Left renal pelvis (tissue), 4 donors: ENCODE measurements at regions not wholly inside any gene's neighbourhood (a gene's known extent, or its start where the extent isn't known, plus 50 kb on each side); places are given as distances from the start of the nearest gene placed in this dataset.
"Not testable (repeated sequence)": the region's sequence is repeated elsewhere in the genome, so short reads cannot be mapped to it uniquely, and the experiment has no call there.

Experiments
- DNase-seq, 4 donors: peaks; one replicate each; pipeline ENCODE4 v3.0.0-alpha.2; 2013; ENCODE audit warnings: low read depth in 4 of 4, low spot score in 3 of 4

DNA sequence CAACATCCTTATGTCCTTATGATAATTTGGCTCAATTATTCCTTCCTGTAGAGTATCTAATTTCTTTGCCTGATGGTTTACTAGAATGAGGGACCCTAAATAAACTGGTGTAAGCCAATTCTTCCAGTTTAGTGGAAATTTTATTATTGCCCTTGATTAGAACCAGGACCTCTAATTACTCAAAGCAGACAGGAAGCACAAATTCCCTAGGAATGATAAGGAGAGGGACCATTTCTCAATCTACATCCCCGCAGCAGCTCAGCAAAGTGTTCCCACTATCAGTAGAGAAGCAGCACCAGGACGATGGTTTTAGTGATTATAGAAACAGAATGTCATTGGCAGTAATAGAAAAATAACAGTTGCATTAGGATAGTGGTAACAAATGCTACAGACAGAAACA lies 97.1 kb downstream of the PLPPR4 start:
- no peak for DNase-seq

DNA sequence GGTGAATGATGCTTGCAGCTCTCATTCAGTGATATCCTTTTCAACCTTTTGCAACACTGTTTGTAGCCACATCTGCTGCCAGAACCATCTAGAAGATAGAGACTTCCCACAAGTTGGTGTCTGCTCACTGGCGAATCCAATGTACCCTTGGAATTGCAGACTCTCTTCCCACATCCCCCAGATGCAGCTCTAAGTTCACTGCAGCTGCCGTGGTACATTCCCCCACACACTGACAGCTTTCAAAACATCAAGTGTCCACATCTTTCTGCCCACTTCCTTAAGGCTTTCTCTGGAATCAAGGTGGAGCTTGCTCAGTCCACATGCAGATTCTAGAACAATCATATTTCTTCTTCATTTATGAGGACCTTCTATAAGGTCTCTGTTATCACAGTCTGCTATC lies 99.2 kb downstream of the PLPPR4 start:
- no peak for DNase-seq

DNA sequence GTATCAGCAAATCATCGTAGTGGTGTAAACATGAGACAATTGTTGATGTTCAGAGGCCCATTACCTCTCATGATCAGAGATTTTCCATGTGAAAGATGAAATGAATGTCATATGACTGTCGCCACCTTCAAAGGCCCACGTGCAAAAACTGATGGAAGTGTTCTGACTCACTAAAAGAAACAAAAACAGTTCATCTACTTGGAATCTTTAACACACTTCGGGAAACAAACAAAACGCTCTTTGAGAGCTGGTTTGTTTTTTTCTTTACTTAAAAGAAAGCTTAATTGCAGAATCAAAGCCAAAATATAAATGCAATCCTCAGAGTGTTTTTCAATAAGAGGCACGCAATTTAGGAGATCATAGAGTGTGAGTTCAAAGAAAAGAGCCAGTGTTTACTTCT lies 100.8 kb downstream of the PLPPR4 start:
- DNase-seq, result no peak

DNA sequence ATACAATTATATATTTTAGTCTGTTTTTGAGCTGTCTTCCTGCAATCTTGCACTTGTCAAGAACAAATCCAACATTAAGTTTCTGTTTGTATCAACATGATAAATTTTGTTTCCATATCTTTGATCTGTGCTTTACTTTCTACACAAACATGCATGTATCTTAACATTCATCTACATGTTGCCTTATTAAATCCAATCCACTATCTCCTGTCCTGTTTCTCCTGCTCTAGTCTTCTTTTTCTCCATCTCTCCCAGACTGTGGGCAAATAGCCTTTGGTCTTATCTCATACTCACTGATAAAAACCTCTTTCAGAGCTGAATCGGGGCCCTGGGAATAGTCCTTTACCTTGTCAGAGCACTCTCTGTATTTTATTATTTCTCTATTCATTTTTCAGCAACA lies 101.3 kb downstream of the PLPPR4 start:
- DNase-seq, result no peak

DNA sequence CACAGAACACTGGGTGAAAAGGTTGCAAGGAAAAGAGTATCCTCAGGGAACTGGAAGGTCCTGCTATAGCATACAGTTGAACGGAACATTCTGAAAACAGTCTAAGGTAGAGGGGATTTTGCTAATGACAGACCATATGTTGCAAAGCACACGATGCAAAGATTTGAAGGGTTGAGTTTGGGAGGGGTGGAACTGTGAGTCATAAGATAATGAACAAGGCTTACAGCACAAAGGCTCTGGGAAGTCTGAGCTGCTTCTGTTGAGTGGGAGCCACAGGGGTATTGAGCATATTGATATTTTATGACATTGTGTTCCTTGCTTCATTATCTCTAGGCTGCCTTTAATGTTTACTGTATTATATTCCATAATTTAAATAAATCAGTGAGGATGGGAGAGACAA lies 104.9 kb downstream of the PLPPR4 start:
- no peak for DNase-seq

DNA sequence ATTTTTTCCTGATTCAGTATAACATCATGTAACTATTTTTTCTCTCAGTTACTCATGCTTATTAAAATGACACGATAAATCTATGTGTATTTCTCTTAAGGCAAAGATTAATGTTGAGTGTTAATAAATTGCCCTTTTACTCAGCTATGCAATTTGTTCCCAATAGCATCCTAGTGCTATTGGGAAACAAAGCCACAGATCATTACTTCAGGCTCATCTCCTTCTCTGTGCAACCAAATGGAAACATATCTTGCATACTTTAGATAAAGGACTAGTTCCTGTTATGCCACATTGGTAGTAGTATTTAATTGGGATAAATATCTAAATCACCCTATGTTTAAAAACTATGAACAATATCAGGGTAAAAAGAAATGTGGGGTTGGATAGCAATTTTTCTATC lies 106.2 kb downstream of the PLPPR4 start:
- DNase-seq, result no peak

DNA sequence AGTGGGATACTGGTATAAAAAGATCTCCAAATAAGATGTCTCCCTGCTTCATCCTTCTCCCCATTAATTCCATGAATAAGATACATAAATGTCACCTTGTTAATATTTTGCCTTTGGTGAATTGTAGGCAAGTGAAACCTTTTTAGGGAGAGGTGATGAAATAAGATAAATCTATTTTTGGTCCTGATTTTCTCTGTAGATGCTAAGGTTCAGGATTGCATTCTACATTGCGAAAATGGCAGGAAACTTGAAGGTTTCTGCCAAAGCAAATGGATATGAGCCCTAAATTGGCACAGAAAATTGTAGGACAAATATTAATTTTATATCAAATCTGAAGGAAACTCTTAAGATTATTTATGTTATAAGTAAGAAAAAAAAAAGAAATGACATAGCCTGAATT lies 107.1 kb downstream of the PLPPR4 start:
- DNase-seq, result no peak

DNA sequence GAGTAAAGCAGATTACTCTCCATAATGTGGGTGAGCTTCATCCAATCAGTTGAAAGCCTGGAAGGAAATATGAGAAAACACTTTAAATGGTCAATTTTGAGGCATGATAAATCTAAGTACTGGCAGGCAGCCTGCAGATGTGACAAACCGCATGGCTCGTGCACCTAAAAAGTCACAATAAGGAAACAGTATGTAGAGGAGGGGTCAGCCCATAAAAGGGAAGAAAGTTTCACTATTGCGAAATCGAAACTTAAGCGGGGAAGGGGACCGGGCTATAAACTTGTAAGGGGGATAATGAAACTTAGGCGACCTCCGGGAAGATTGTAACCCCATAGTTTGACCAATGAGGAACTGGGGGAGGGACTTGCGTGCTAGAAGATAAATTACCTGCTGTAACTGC lies 109.8 kb downstream of the PLPPR4 start:
- no peak for DNase-seq

DNA sequence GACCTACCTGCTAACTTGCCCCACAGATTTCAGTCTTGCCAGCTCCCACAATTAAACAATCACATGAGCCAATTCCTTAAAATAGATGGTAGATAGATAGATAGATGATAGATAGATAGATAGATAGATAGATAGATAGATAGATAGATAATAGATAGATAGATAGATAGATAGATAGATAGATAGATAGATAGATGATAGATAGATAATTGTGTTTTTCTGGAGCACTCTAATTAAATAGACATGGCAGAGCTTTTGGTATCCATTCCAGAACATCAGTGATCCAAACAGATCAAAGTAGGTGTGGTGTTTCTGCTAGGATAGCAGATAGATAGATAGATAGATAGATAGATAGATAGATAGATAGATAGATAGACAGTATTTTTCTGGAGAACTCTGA lies 110.4 kb downstream of the PLPPR4 start:
- DNase-seq, result not testable (repeated sequence)

DNA sequence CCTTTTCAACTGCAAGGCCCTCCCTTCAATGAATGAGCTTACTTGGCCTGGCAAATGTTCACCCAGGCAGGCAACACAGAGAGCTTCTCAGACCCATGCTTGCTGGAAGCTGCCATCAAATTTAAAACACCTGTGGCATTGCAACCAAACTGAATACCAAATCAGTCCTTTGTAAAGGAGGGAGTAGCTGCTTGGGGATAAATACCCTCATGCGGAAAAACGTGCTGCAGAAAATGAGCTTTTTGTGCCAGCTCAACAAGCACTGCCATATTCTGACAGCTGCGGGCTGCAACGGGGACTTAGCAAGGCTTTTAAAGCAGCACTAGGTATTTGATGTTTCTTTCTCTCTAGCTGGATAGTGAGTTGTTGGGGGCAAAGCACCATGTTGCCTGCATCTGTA lies 119.7 kb downstream of the PLPPR4 start:
- no peak for DNase-seq

DNA sequence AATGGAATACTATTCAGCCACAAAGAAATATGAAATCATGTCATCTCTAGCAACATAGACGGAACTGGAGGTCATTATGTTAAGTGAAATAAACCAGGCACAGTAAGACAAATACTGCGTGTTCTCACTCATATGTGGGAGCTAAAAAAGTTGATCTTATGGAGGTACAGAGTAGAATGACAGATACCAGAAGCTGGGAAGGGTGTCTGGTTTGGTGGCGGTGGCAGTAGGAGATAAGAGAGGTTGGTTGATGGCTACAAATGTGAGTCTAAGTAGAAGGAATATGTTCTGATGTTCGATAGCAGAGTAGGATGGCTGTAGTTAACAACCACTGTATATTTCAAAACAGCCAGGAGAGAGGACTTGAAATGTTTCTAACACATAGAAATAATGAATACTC lies 121.6 kb downstream of the PLPPR4 start:
- no peak for DNase-seq

DNA sequence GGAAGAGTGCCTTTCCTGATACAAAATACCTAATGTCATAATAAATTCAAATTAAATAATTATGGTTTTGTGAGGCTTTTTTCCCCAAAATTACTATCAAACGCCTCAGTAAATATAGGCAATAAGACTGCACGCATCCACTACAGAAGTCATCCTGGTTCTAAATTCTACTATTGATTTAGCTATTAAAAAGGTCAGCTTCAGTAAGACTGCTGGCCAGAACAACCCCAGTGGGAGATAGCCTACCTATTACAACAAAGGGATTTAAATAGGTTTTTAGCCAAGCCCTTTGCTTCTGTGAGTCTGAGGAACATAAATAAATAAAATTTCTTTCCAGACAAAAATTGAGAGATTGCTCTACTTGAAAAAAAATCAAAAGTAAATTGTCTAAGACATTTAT lies 132.1 kb downstream of the PLPPR4 start:
- no peak for DNase-seq

DNA sequence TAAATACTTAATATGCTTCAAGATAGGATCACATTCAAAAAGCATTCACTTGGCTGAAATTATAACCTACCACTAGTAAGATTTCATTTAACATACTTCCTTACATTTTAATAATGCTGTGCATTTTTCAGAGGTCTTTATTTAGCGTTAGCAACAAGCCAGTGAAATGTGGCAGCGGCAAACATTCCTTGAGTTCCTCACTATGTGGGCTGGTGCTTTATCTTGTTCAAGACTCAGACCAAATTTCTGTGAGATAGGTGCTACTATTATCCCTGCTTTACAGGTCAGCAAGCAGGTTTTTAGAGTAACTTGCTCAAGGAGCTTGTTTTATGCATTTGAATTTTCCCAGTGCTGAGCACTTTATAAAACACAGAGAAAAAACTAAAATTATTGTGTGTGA lies 132.7 kb downstream of the PLPPR4 start:
- DNase-seq, result no peak

DNA sequence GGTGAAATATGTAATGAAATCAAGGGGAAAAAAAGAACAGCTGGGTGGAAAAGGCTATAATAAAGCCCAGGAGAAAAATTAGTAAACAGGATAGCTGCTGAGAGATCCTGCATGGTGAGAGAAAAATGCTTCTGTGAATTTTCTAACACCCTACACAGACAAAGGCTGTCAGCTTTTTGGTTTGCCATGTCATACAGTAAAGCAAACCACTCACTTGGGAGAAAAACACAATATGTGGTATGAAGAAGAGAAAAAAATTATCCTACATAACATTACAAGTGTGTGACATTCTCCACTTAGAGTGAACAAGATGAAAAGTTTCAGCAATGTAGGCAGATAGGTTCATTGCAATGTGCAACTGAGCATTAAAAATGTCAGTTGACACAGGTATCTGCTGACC lies 133.6 kb downstream of the PLPPR4 start:
- no peak for DNase-seq

DNA sequence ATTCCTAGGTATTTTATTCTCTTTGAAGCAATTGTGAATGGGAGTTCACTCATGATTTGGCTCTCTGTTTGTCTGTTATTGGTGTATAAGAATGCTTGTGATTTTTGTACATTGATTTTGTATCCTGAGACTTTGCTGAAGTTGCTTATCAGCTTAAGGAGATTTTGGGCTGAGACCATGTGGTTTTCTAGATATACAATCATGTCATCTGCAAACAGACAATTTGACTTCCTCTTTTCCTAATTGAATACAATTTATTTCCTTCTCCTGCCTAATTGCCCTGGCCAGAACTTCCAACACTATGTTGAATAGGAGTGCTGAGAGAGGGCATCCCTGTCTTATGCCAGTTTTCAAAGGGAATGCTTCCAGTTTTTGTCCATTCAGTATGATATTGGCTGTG lies 137.3 kb downstream of the PLPPR4 start:
- DNase-seq, result not testable (repeated sequence)

DNA sequence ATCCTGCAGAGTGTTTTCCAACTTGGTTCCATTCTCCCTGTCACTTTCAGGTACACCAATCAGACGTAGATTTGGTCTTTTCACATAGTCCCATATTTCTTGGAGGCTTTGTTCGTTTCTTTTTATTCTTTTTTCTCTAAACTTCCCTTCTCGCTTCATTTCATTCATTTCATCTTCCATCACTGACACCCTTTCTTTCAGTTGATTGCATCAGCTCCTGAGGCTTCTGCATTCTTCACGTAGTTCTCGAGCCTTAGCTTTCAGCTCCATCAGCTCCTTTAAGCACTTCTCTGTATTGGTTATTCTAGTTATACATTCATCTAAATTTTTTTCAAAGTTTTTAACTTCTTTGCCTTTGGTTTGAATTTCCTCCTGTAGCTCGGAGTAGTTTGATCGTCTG lies 140.1 kb downstream of the PLPPR4 start:
- not testable (repeated sequence) for DNase-seq

DNA sequence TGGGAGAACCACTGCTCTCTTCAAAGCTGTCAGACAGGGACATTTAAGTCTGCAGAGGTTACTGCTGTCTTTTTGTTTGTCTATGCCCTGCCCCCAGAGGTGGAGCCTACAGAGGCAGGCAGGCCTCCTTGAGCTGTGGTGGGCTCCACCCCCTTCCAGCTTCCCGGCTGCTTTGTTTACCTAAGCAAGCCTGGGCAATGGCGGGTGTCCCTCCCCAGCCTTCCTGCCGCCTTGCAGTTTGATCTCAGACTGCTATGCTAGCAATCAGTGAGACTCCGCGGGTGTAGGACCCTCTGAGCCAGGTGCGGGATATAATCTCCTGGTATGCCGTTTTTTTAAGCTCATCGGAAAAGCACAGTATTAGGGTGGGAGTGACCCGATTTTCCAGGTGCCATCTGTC lies 141.0 kb downstream of the PLPPR4 start:
- not testable (repeated sequence) for DNase-seq

DNA sequence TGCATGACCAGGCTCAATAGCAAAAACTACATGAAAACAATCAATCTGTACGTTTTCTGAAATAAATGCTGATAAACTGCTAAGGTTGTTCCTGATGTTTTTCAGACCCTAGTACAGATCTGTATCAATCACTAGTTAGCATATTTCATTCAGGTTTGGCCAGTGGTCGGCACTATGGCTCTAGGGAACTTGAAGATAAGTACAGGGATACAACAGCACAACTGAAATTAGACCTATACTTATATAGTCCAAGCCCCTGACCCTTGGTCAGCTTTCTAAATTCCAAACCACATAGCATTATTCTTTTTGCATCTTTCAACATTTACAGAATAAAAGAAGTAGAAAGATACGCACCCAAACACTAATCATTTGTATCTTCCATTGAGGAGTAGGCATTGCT lies 142.7 kb downstream of the PLPPR4 start:
- DNase-seq, result no peak

DNA sequence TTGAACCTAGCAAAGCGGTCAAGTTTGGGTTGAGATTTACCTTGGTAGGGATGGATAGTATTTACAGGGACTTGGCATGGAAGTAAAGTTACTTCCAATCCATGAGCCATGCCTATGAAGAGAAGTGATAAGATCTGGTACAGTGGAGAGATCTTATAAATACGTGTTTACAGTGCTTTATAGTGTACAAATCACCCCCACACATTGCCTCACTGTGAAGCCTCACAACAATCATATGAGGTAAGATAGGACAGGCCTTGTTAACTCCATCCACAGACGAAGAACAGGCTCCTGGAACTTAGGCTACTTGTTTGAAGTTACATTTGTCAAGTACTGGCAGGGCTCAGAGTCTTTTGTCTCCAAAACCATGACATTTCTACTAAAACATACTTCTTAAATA lies 159.8 kb downstream of the PLPPR4 start:
- DNase-seq, result no peak

DNA sequence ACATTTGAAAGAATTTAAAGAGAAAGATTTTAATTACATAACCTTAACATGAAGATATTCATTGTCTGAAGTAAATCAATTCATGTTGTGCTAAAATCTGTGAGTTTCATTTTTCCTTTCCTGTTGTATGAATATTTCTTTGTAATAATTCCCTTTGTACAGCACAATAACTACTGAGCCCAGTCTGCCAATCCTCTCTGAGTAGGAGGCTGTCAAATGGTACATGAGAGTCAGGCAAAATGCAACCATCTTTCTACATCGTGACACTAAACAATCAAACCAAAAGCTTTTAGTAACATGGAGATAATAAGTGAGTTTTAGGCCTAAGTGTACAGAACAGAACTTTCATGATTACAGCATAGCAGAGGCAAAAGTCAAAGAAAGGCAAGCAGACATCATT lies 165.5 kb downstream of the PLPPR4 start:
- DNase-seq, result no peak

DNA sequence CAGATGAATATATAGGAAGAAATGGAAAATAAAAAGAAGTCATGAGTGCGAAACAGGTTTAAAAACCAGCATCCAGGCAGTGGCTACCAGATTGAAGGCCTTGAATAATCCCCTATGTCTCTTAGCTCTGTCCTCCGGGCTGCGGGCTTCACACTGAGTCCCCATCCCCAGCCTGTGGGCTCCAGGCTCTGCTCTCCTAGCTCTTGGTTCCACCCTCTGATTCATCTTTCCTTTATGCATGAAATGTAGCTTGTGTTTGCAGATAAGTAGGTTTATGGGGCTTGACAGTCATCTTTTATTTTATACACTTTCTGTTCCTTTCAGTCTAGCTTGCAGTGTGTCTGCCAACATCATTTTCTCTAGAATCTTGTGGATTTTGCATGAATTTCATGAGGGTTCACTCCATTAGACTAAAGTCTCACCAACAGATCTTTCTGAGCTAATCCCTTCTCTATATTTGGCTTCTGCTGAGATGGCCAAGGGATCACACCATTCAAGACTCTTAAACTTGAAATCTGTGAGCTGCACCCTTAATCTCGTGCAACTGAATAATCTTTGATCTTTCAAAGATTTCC lies 174.5 kb downstream of the PLPPR4 start:
- DNase-seq, result no peak

DNA sequence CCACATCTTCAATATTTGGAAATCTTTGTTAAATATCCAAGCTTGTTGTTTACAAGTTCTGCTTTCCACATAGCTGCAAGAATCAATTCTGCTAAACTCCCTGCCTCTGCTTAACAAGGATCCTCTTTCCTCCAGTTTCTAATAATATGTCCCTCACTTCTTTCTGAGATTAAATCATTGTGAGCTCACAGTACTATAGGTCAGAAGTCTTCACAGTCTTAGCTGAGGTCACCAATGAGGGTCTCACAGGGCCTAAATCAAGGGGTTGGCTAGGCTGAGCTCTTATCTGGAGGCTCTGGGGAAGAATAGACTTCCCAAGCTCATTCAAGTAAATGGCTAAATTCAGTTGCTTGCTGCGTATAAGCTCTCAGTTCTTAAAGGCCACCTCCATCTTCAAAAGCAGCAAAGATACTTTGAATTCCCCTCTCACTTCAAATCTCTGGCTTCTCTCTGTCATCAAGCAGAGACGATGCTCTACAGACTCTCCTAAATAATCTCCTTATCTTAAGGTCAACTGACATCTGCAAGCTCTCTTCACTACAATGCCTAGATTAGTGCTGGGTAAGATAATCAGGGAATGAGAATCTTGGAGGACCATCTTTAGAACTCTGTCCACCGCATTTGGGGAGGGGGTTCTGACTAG lies 175.3 kb downstream of the PLPPR4 start:
- DNase-seq, result no peak
